GM12872 (cell line): ENCODE measurements at regions not wholly inside any gene's neighbourhood (a gene's known extent, or its start where the extent isn't known, plus 50 kb on each side); places are given as distances from the start of the nearest gene placed in this dataset.

ENCODE experiments used
- CTCF ChIP-seq: IDR thresholded peaks from 3 replicates; pipeline ENCODE4 v1.5.1; 2011; ENCODE audit warnings: low read depth, mild to moderate bottlenecking, low read length, moderate library complexity; ENCODE audit not compliant: insufficient read depth

- TF ChIP-seq CTCF, result no peak
Observed at GRCh38 chr2:217360781-217361482, 501.1 kb upstream of the TNP1 start.

- no peak for TF ChIP-seq CTCF
Observed at GRCh38 chr2:217360111-217360510, 500.2 kb upstream of the TNP1 start.

GRCh38 chr2:217357886-217358620 lies 498.2 kb upstream of the TNP1 start:
- TF ChIP-seq CTCF, result no peak

GRCh38 chr2:217356781-217357180 lies 496.9 kb upstream of the TNP1 start:
- no peak for TF ChIP-seq CTCF

GRCh38 chr2:217356142-217356541 lies 496.3 kb upstream of the TNP1 start:
- no peak for TF ChIP-seq CTCF

GRCh38 chr2:217353591-217353990 lies 493.7 kb upstream of the TNP1 start:
- TF ChIP-seq CTCF, result no peak

GRCh38 chr2:217351378-217351777 lies 491.5 kb upstream of the TNP1 start:
- no peak for TF ChIP-seq CTCF
